ENCODE measurements at regions not wholly inside any gene's neighbourhood (a gene's known extent, or its start where the extent isn't known, plus 50 kb on each side); places are given as distances from the start of the nearest gene placed in this dataset.

GRCh38 chr7:116310141-116310540 lies 99.8 kb downstream of the TES start:
- no peak for DNase-seq

- DNase-seq, result no peak
Observed at GRCh38 chr7:116311259-116311658, 100.9 kb downstream of the TES start.

GRCh38 chr7:116311816-116312471 lies 101.6 kb downstream of the TES start:
- DNase-seq, result no peak

GRCh38 chr7:116315293-116315692 lies 105.0 kb downstream of the TES start:
- DNase-seq, result no peak

- no peak for DNase-seq
Observed at GRCh38 chr7:116315803-116316202, 105.5 kb downstream of the TES start.

GRCh38 chr7:116316838-116317628 lies 106.7 kb downstream of the TES start:
- no peak for DNase-seq

GRCh38 chr7:116317907-116318306 lies 107.6 kb downstream of the TES start:
- no peak for DNase-seq

- DNase-seq, result no peak
Observed at GRCh38 chr7:116322541-116322940, 112.2 kb downstream of the TES start.

- no peak for DNase-seq
Observed at GRCh38 chr7:116324582-116324981, 114.2 kb downstream of the TES start.

GRCh38 chr7:116325517-116325916 lies 115.2 kb downstream of the TES start:
- no peak for DNase-seq

GRCh38 chr7:116327135-116327534 lies 116.8 kb downstream of the TES start:
- DNase-seq, result no peak

GRCh38 chr7:116327752-116328151 lies 117.4 kb downstream of the TES start:
- no peak for DNase-seq

- no peak for DNase-seq
Observed at GRCh38 chr7:116328161-116328560, 117.8 kb downstream of the TES start.

GRCh38 chr7:116329686-116330503 lies 119.6 kb downstream of the TES start:
- DNase-seq, result no peak

GRCh38 chr7:116331020-116331419 lies 120.7 kb downstream of the TES start:
- no peak for DNase-seq

- no peak for DNase-seq
Observed at GRCh38 chr7:116332766-116333165, 122.4 kb downstream of the TES start.

GRCh38 chr7:116334555-116334954 lies 124.2 kb downstream of the TES start:
- no peak for DNase-seq

- no peak for DNase-seq
Observed at GRCh38 chr7:116337018-116337417, 126.7 kb downstream of the TES start.

- DNase-seq, result no peak
Observed at GRCh38 chr7:116337800-116338199, 127.5 kb downstream of the TES start.

- DNase-seq, result no peak
Observed at GRCh38 chr7:116339564-116339963, 129.2 kb downstream of the TES start.

- no peak for DNase-seq
Observed at GRCh38 chr7:116340201-116340847, 130.0 kb downstream of the TES start.

- peak; percentile 84 for DNase-seq
Observed at GRCh38 chr7:116340943-116341907, 130.9 kb downstream of the TES start.

All from NCI-H526 treated with DMSO at 0.1 percent for 48 hours (cell line).